Prostate gland (tissue), 2 donors: ENCODE measurements at regions not wholly inside any gene's neighbourhood (a gene's known extent, or its start where the extent isn't known, plus 50 kb on each side); places are given as distances from the start of the nearest gene placed in this dataset.

Experiments used
- DNase-seq: peaks from one replicate; pipeline ENCODE4 v3.0.0-alpha.2; 2019; ENCODE audit warnings: low spot score
- H3K27ac ChIP-seq, 2 donors: fragments of 200-600 bp; sonication (generic); 2 replicates each; pipeline ENCODE4 v1.5.1; 2017 to 2019
- H3K27me3 ChIP-seq: fragments of 200-600 bp; sonication (generic); replicated peaks from 2 replicates; pipeline ENCODE4 v1.5.1; 2019; ENCODE audit not compliant: insufficient read depth
- H3K36me3 ChIP-seq, 2 donors: fragments of 200-600 bp; sonication (generic); 1 replicate in 1 of 2; 2 replicates in 1 of 2; pipeline versions ENCODE4 v1.5.1 to v1.8.1; 2017 to 2019
- H3K4me1 ChIP-seq: fragments of 200-600 bp; sonication (generic); replicated peaks from 2 replicates; pipeline ENCODE4 v1.5.1; 2019
- H3K4me3 ChIP-seq, 2 donors: fragments of 200-600 bp; sonication (generic); 2 replicates each; pipeline ENCODE4 v1.5.1; 2017 to 2019
- H3K9me3 ChIP-seq: fragments of 200-600 bp; sonication (generic); 2 replicates; pipeline ENCODE4 v1.5.1; 2017
- CTCF ChIP-seq, 4 experiments: fragments of 200-600 bp in 2 of 4; fragments of 450-650 bp in 2 of 4; sonication (generic) in 2 of 4; IDR thresholded peaks; 1 replicate in 3 of 4; 2 replicates in 1 of 4; pipeline ENCODE4 v1.5.1; 2016 to 2019; ENCODE audit warnings: antibody characterized with exemption in 4 of 4, mild to moderate bottlenecking in 2 of 4, moderate library complexity in 2 of 4
- POLR2A ChIP-seq: fragments of 450-650 bp; IDR thresholded peaks from one replicate; pipeline ENCODE4 v1.6.1; 2016; ENCODE audit warnings: antibody characterized with exemption, mild to moderate bottlenecking
- POLR2AphosphoS5 ChIP-seq: sonication (generic); formaldehyde crosslinking; IDR thresholded peaks from one replicate; pipeline ENCODE4 v1.6.1; 2017; ENCODE audit warnings: antibody characterized with exemption
- WGBS: methylation state at CpG from one replicate; pipeline ENCODE4 v1.1.5; 2018; 5-methylcytosine and 5-hydroxymethylcytosine counted together
- intact Hi-C: fragments of 100-400 bp; cut with DNase I; formaldehyde crosslinking; loops from one replicate; pipeline ENCODE4 v1.14.2; 2022

GRCh38 chr22:44611880-44612496 lies 90.0 kb upstream of the PRR5 start:
- no peaks in the 10 kb centered on the region for H3K36me3 ChIP-seq
- 93% methylated on average over 2 of the region's 2 CpGs for whole genome bisulfite sequencing
- H3K27me3 ChIP-seq = no peaks in the 10 kb centered on the region
- H3K4me3 ChIP-seq = no peak overlapping the region
- H3K9me3 ChIP-seq = no peaks in the 10 kb centered on the region
- no peak for DNase-seq
- no peaks in the 10 kb centered on the region for H3K4me1 ChIP-seq
- TF ChIP-seq CTCF (IDR thresholded peaks at IDR 0.05) (no peak), POLR2A (no peak), POLR2AphosphoS5 (no peak)
- no peak overlapping the region for H3K27ac ChIP-seq
- intact Hi-C loops = no loop called here

- no peak for DNase-seq
- no peak overlapping the region for H3K4me3 ChIP-seq
- H3K27ac ChIP-seq = no peak overlapping the region
- no peaks in the 10 kb centered on the region for H3K27me3 ChIP-seq
- no peaks in the 10 kb centered on the region for H3K4me1 ChIP-seq
- TF ChIP-seq POLR2AphosphoS5 (no peak), POLR2A (no peak), CTCF (IDR thresholded peaks at IDR 0.05) (no peak)
- WGBS = 74% methylated on average over 8 of the region's 8 CpGs
- no peaks in the 10 kb centered on the region for H3K9me3 ChIP-seq
- intact Hi-C loops = no loop called here
- no peaks in the 10 kb centered on the region for H3K36me3 ChIP-seq
These were observed 91.9 kb upstream of the PRR5 start for GRCh38 chr22:44610071-44610470.

- H3K36me3 ChIP-seq = no peaks in the 10 kb centered on the region
- no peaks in the 10 kb centered on the region for H3K27me3 ChIP-seq
- no peak overlapping the region for H3K4me3 ChIP-seq
- no peak overlapping the region for H3K27ac ChIP-seq
- no peaks in the 10 kb centered on the region for H3K4me1 ChIP-seq
- WGBS = 66% methylated on average over 12 of the region's 12 CpGs
- TF ChIP-seq POLR2A = no peak
- TF ChIP-seq CTCF (IDR thresholded peaks at IDR 0.05) = no peak
- TF ChIP-seq POLR2AphosphoS5 = no peak
- H3K9me3 ChIP-seq = no peaks in the 10 kb centered on the region
- intact Hi-C loops = no loop called here
- no peak for DNase-seq
These were observed 92.5 kb upstream of the PRR5 start for GRCh38 chr22:44609400-44609988.

- H3K4me3 ChIP-seq = no peak overlapping the region
- no peak overlapping the region for H3K27ac ChIP-seq
- 62% methylated on average over 13 of the region's 13 CpGs for WGBS
- TF ChIP-seq POLR2AphosphoS5 (no peak), POLR2A (no peak), CTCF (IDR thresholded peaks at IDR 0.05) (no peak)
- H3K27me3 ChIP-seq = no peaks in the 10 kb centered on the region
- H3K36me3 ChIP-seq = no peaks in the 10 kb centered on the region
- H3K4me1 ChIP-seq = no peaks in the 10 kb centered on the region
- no peaks in the 10 kb centered on the region for H3K9me3 ChIP-seq
- DNase-seq = no peak
- intact Hi-C loops = no loop called here
These were observed 93.2 kb upstream of the PRR5 start for GRCh38 chr22:44608597-44609399.
